ENCODE measurements at regions not wholly inside any gene's neighbourhood (a gene's known extent, or its start where the extent isn't known, plus 50 kb on each side); places are given as distances from the start of the nearest gene placed in this dataset.

- TF ChIP-seq CTCF (IDR thresholded peaks at IDR 0.05; ENCODE audit: low read depth, low read length) (no peak), EZH2phosphoT487 (IDR thresholded peaks at IDR 0.05; ENCODE audit: low read depth) (no peak)
Measured at GRCh38 chr14:101082436-101083384, 179.2 kb upstream of the RTL1 start.

Measured in OCI-LY3 (cell line).